ENCODE measurements at regions not wholly inside any gene's neighbourhood (a gene's known extent, or its start where the extent isn't known, plus 50 kb on each side); places are given as distances from the start of the nearest gene placed in this dataset.

DNA sequence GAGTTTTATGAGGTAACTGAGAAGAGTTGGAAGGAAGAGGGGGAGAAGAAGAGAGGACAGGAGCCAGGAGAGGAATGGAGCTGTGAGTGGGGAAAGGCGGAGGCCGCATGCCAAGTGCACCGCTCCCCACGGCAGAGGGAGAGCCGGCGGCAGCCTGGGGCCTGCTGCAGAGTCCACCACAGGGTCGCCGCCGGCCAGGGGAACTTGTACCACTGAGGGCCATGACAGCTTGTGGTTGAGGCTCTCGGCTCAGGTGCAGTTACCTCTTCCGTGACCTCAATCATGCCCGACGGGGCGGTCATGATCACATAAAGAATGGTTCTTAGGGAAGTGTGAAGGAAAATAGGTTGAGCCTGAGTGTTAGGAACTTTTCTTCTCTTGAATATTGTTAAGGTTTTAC, 325.0 kb downstream of the SNAPC1 start:
- H3K4me1 ChIP-seq (ENCODE audit: control insufficient read depth in 1 of 2, insufficient read depth in 2 of 2, low read length in 2 of 2): no peaks in the 10 kb centered on the region
- no peaks in the 10 kb centered on the region for H3K79me1 ChIP-seq (ENCODE audit: low read length)
- H2BK12ac ChIP-seq (ENCODE audit: low read length): no peak overlapping the region
- H3K9ac ChIP-seq (ENCODE audit: low read length): no peak overlapping the region
- no peak for DNase-seq
- no peak overlapping the region for H2AFZ ChIP-seq (ENCODE audit: insufficient read depth, low read length, poor library complexity)
- no peak overlapping the region for H2BK5ac ChIP-seq (ENCODE audit: low read depth, low read length, poor library complexity)
- no peak overlapping the region for H4K91ac ChIP-seq (ENCODE audit: low read depth, low read length)
- H3K4ac ChIP-seq (ENCODE audit: low read depth, low read length): no peak overlapping the region
- no CpG with 5 or more reads among the region's 14 CpGs for WGBS (ENCODE audit: extremely low coverage, insufficient coverage, insufficient read length)
- H4K8ac ChIP-seq (ENCODE audit: low read depth, low read length): no peak overlapping the region
- H3K14ac ChIP-seq (ENCODE audit: low read length): no peak overlapping the region
- H3K79me2 ChIP-seq (ENCODE audit: control insufficient read depth, insufficient read depth, low read length, poor library complexity): no peaks in the 10 kb centered on the region
- H4K12ac ChIP-seq (ENCODE audit: low read depth, low read length): no peak overlapping the region
- no peak overlapping the region for H3K18ac ChIP-seq (ENCODE audit: low read length)
- no peak overlapping the region for H3K23ac ChIP-seq (ENCODE audit: low read length)
- H3K27ac ChIP-seq (ENCODE audit: low read depth, low read length): no peak overlapping the region
- H3K9me3 ChIP-seq (ENCODE audit: insufficient read depth, low read depth, low read length): peaks cover 2% of the 10 kb centered on the region
- H3K4me2 ChIP-seq (ENCODE audit: low read length): no peak overlapping the region
- H3K27me3 ChIP-seq (ENCODE audit: insufficient read depth, low read length): no peaks in the 10 kb centered on the region
- peaks cover 0 to 2% of the 10 kb centered on the region in 2 experiments for H3K36me3 ChIP-seq (ENCODE audit: control insufficient read depth in 1 of 2, insufficient read depth in 2 of 2, low read length in 2 of 2)
- H2AK5ac ChIP-seq (ENCODE audit: low read length): no peak overlapping the region
- no peak overlapping the region for H2BK120ac ChIP-seq (ENCODE audit: insufficient read depth, low read length, poor library complexity)
- H3K4me3 ChIP-seq (ENCODE audit: low read depth, low read length): no peak overlapping the region

GRCh38 chr14:62093736-62094135, 331.5 kb downstream of the SNAPC1 start:
- H2AFZ ChIP-seq (ENCODE audit: insufficient read depth, low read length, poor library complexity): no peak overlapping the region
- no peak overlapping the region for H3K9ac ChIP-seq (ENCODE audit: low read length)
- no peak overlapping the region for H4K91ac ChIP-seq (ENCODE audit: low read depth, low read length)
- no peak overlapping the region for H3K4ac ChIP-seq (ENCODE audit: low read depth, low read length)
- no peak overlapping the region for H3K23ac ChIP-seq (ENCODE audit: low read length)
- no peaks in the 10 kb centered on the region for H3K4me1 ChIP-seq (ENCODE audit: control insufficient read depth in 1 of 2, insufficient read depth in 2 of 2, low read length in 2 of 2)
- no peaks in the 10 kb centered on the region for H3K36me3 ChIP-seq (ENCODE audit: control insufficient read depth in 1 of 2, insufficient read depth in 2 of 2, low read length in 2 of 2)
- H4K12ac ChIP-seq (ENCODE audit: low read depth, low read length): no peak overlapping the region
- DNase-seq: no peak
- WGBS (ENCODE audit: extremely low coverage, insufficient coverage, insufficient read length): no CpG with 5 or more reads among the region's 1 CpG
- H3K9me3 ChIP-seq (ENCODE audit: insufficient read depth, low read depth, low read length): no peaks in the 10 kb centered on the region
- no peak overlapping the region for H3K18ac ChIP-seq (ENCODE audit: low read length)
- no peak overlapping the region for H3K4me2 ChIP-seq (ENCODE audit: low read length)
- H3K4me3 ChIP-seq (ENCODE audit: low read depth, low read length): no peak overlapping the region
- H4K8ac ChIP-seq (ENCODE audit: low read depth, low read length): no peak overlapping the region
- H3K79me1 ChIP-seq (ENCODE audit: low read length): no peaks in the 10 kb centered on the region
- H3K79me2 ChIP-seq (ENCODE audit: control insufficient read depth, insufficient read depth, low read length, poor library complexity): no peaks in the 10 kb centered on the region
- no peaks in the 10 kb centered on the region for H3K27me3 ChIP-seq (ENCODE audit: insufficient read depth, low read length)
- H2AK5ac ChIP-seq (ENCODE audit: low read length): no peak overlapping the region
- no peak overlapping the region for H3K27ac ChIP-seq (ENCODE audit: low read depth, low read length)
- H2BK5ac ChIP-seq (ENCODE audit: low read depth, low read length, poor library complexity): no peak overlapping the region
- no peak overlapping the region for H2BK12ac ChIP-seq (ENCODE audit: low read length)
- H3K14ac ChIP-seq (ENCODE audit: low read length): no peak overlapping the region
- no peak overlapping the region for H2BK120ac ChIP-seq (ENCODE audit: insufficient read depth, low read length, poor library complexity)

GRCh38 chr14:62097072-62097471, 334.9 kb downstream of the SNAPC1 start:
- Histone ChIP-seq H3K79me1 (ENCODE audit: low read length) (no peaks in the 10 kb centered on the region), H3K27ac (ENCODE audit: low read depth, low read length) (no peak overlapping the region), H4K12ac (ENCODE audit: low read depth, low read length) (no peak overlapping the region), H2BK120ac (ENCODE audit: insufficient read depth, low read length, poor library complexity) (no peak overlapping the region), H3K36me3 (ENCODE audit: control insufficient read depth in 1 of 2, insufficient read depth in 2 of 2, low read length in 2 of 2) (no peaks in the 10 kb centered on the region), H3K23ac (ENCODE audit: low read length) (no peak overlapping the region), H2AFZ (ENCODE audit: insufficient read depth, low read length, poor library complexity) (no peak overlapping the region), H2BK12ac (ENCODE audit: low read length) (no peak overlapping the region), H3K79me2 (ENCODE audit: control insufficient read depth, insufficient read depth, low read length, poor library complexity) (no peaks in the 10 kb centered on the region), H3K4me3 (ENCODE audit: low read depth, low read length) (no peak overlapping the region), H2BK5ac (ENCODE audit: low read depth, low read length, poor library complexity) (no peak overlapping the region), H3K18ac (ENCODE audit: low read length) (no peak overlapping the region), H3K4me1 (ENCODE audit: control insufficient read depth in 1 of 2, insufficient read depth in 2 of 2, low read length in 2 of 2) (no peaks in the 10 kb centered on the region), H4K91ac (ENCODE audit: low read depth, low read length) (no peak overlapping the region), H2AK5ac (ENCODE audit: low read length) (no peak overlapping the region), H3K4me2 (ENCODE audit: low read length) (no peak overlapping the region), H3K9me3 (ENCODE audit: insufficient read depth, low read depth, low read length) (no peaks in the 10 kb centered on the region), H3K14ac (ENCODE audit: low read length) (no peak overlapping the region), H3K4ac (ENCODE audit: low read depth, low read length) (no peak overlapping the region), H4K8ac (ENCODE audit: low read depth, low read length) (no peak overlapping the region), H3K9ac (ENCODE audit: low read length) (no peak overlapping the region), H3K27me3 (ENCODE audit: insufficient read depth, low read length) (no peaks in the 10 kb centered on the region)
- WGBS (ENCODE audit: extremely low coverage, insufficient coverage, insufficient read length): no CpG with 5 or more reads among the region's 2 CpGs
- no peak for DNase-seq

- Histone ChIP-seq H3K4me1 (ENCODE audit: control insufficient read depth in 1 of 2, insufficient read depth in 2 of 2, low read length in 2 of 2) (no peaks in the 10 kb centered on the region), H3K79me2 (ENCODE audit: control insufficient read depth, insufficient read depth, low read length, poor library complexity) (no peaks in the 10 kb centered on the region), H4K8ac (ENCODE audit: low read depth, low read length) (no peak overlapping the region), H3K23ac (ENCODE audit: low read length) (no peak overlapping the region), H3K9ac (ENCODE audit: low read length) (no peak overlapping the region), H2BK5ac (ENCODE audit: low read depth, low read length, poor library complexity) (no peak overlapping the region), H4K12ac (ENCODE audit: low read depth, low read length) (no peak overlapping the region), H3K4me2 (ENCODE audit: low read length) (no peak overlapping the region), H3K9me3 (ENCODE audit: insufficient read depth, low read depth, low read length) (no peaks in the 10 kb centered on the region), H3K27me3 (ENCODE audit: insufficient read depth, low read length) (no peaks in the 10 kb centered on the region), H3K79me1 (ENCODE audit: low read length) (no peaks in the 10 kb centered on the region), H2BK12ac (ENCODE audit: low read length) (no peak overlapping the region), H3K18ac (ENCODE audit: low read length) (no peak overlapping the region), H2BK120ac (ENCODE audit: insufficient read depth, low read length, poor library complexity) (no peak overlapping the region), H3K14ac (ENCODE audit: low read length) (no peak overlapping the region), H3K4ac (ENCODE audit: low read depth, low read length) (no peak overlapping the region), H3K36me3 (ENCODE audit: control insufficient read depth in 1 of 2, insufficient read depth in 2 of 2, low read length in 2 of 2) (no peaks in the 10 kb centered on the region), H3K27ac (ENCODE audit: low read depth, low read length) (no peak overlapping the region), H3K4me3 (ENCODE audit: low read depth, low read length) (no peak overlapping the region), H2AK5ac (ENCODE audit: low read length) (no peak overlapping the region), H2AFZ (ENCODE audit: insufficient read depth, low read length, poor library complexity) (no peak overlapping the region), H4K91ac (ENCODE audit: low read depth, low read length) (no peak overlapping the region)
- peak in 1 of 2 donors; percentile 5 for DNase-seq
- WGBS (ENCODE audit: extremely low coverage, insufficient coverage, insufficient read length): no CpG with 5 or more reads among the region's 2 CpGs
Observed at GRCh38 chr14:62097824-62098223, 335.6 kb downstream of the SNAPC1 start.

Measured in trophoblast cell (in vitro differentiated cells and primary cell).